Trophoblast cell (in vitro differentiated cells and primary cell): ENCODE measurements at regions not wholly inside any gene's neighbourhood (a gene's known extent, or its start where the extent isn't known, plus 50 kb on each side); places are given as distances from the start of the nearest gene placed in this dataset.

ENCODE experiments used
- DNase-seq, 2 donors: peaks; one replicate each; pipeline ENCODE4 v3.0.0-alpha.2; 2016
- H2AFZ ChIP-seq: 2 replicates; pipeline ENCODE4 v1.6.1; 2013; ENCODE audit warnings: low read length, moderate library complexity, mild to moderate bottlenecking; ENCODE audit not compliant: insufficient read depth, poor library complexity
- H2AK5ac ChIP-seq: 2 replicates; pipeline ENCODE4 v1.6.1; 2013; ENCODE audit warnings: mild to moderate bottlenecking, low read length
- H2BK120ac ChIP-seq: 2 replicates; pipeline ENCODE4 v1.6.1; 2013; ENCODE audit warnings: low read length, mild to moderate bottlenecking, moderate library complexity; ENCODE audit not compliant: insufficient read depth, poor library complexity
- H2BK12ac ChIP-seq: 2 replicates; pipeline ENCODE4 v1.6.1; 2013; ENCODE audit warnings: mild to moderate bottlenecking, low read length, moderate library complexity
- H2BK5ac ChIP-seq: 2 replicates; pipeline ENCODE4 v1.6.1; 2013; ENCODE audit warnings: low read length, low read depth, moderate library complexity, mild to moderate bottlenecking; ENCODE audit not compliant: poor library complexity
- H3K14ac ChIP-seq: 2 replicates; pipeline ENCODE4 v1.6.1; 2013; ENCODE audit warnings: mild to moderate bottlenecking, low read length
- H3K18ac ChIP-seq: 2 replicates; pipeline ENCODE4 v1.6.1; 2013; ENCODE audit warnings: mild to moderate bottlenecking, low read length
- H3K23ac ChIP-seq: 2 replicates; pipeline ENCODE4 v1.6.1; 2013; ENCODE audit warnings: low read length
- H3K27ac ChIP-seq: 2 replicates; pipeline ENCODE4 v1.5.1; 2013; ENCODE audit warnings: low read depth, mild to moderate bottlenecking, inconsistent platforms, low read length, moderate library complexity
- H3K27me3 ChIP-seq: 2 replicates; pipeline ENCODE4 v1.6.1; 2013; ENCODE audit warnings: inconsistent platforms, mild to moderate bottlenecking, low read length, moderate library complexity; ENCODE audit not compliant: insufficient read depth
- H3K36me3 ChIP-seq, 2 experiments: 1 replicate in 1 of 2; 2 replicates in 1 of 2; pipeline ENCODE4 v1.6.1; 2013; ENCODE audit warnings: low read length in 2 of 2, mild to moderate bottlenecking in 2 of 2, moderate library complexity in 1 of 2; ENCODE audit not compliant: insufficient read depth in 2 of 2, control insufficient read depth in 1 of 2
- H3K4ac ChIP-seq: 2 replicates; pipeline ENCODE4 v1.6.1; 2013; ENCODE audit warnings: low read depth, mild to moderate bottlenecking, low read length, moderate library complexity
- H3K4me1 ChIP-seq, 2 experiments: 1 replicate in 1 of 2; 2 replicates in 1 of 2; pipeline ENCODE4 v1.6.1; 2013; ENCODE audit warnings: low read length in 2 of 2, mild to moderate bottlenecking in 2 of 2, moderate library complexity in 1 of 2; ENCODE audit not compliant: insufficient read depth in 2 of 2, control insufficient read depth in 1 of 2
- H3K4me2 ChIP-seq: 2 replicates; pipeline ENCODE4 v1.6.1; 2013; ENCODE audit warnings: inconsistent platforms, mild to moderate bottlenecking, low read length, moderate library complexity
- H3K4me3 ChIP-seq: 2 replicates; pipeline ENCODE4 v1.5.1; 2013; ENCODE audit warnings: mild to moderate bottlenecking, low read depth, low read length, inconsistent platforms
- H3K79me1 ChIP-seq: one replicate; pipeline ENCODE4 v1.6.1; 2013; ENCODE audit warnings: low read length
- H3K79me2 ChIP-seq: 2 replicates; pipeline ENCODE4 v1.6.1; 2013; ENCODE audit warnings: low read length, mild to moderate bottlenecking; ENCODE audit not compliant: control insufficient read depth, insufficient read depth, poor library complexity
- H3K9ac ChIP-seq: 2 replicates; pipeline ENCODE4 v1.6.1; 2013; ENCODE audit warnings: mild to moderate bottlenecking, low read length
- H3K9me3 ChIP-seq: 2 replicates; pipeline ENCODE4 v1.6.1; 2013; ENCODE audit warnings: low read depth, mild to moderate bottlenecking, control low read depth, inconsistent platforms, low read length; ENCODE audit not compliant: insufficient read depth
- H4K12ac ChIP-seq: 2 replicates; pipeline ENCODE4 v1.6.1; 2013; ENCODE audit warnings: low read depth, mild to moderate bottlenecking, low read length, moderate library complexity
- H4K8ac ChIP-seq: 2 replicates; pipeline ENCODE4 v1.6.1; 2013; ENCODE audit warnings: low read depth, mild to moderate bottlenecking, low read length, moderate library complexity
- H4K91ac ChIP-seq: one replicate; pipeline ENCODE4 v1.6.1; 2013; ENCODE audit warnings: low read depth, mild to moderate bottlenecking, low read length, moderate library complexity
- WGBS: extraction: QIAGEN DNeasy Blood & Tissue Kit; methylation state at CpG from one replicate; pipeline ENCODE4 v1.1.7; 2013; ENCODE audit warnings: missing lambda C conversion rate; ENCODE audit not compliant: insufficient read length, insufficient coverage; ENCODE audit errors: extremely low coverage; 5-methylcytosine and 5-hydroxymethylcytosine counted together

GRCh38 chr4:33078145-33078544, 2358.0 kb downstream of the PCDH7 start:
- H4K8ac ChIP-seq = no peak overlapping the region
- no peak overlapping the region for H3K4ac ChIP-seq
- no peaks in the 10 kb centered on the region for H3K36me3 ChIP-seq
- no peak overlapping the region for H3K4me3 ChIP-seq
- no peak overlapping the region for H3K18ac ChIP-seq
- no peaks in the 10 kb centered on the region for H3K9me3 ChIP-seq
- H2BK12ac ChIP-seq = no peak overlapping the region
- H2AFZ ChIP-seq = no peak overlapping the region
- no peak overlapping the region for H3K14ac ChIP-seq
- peak overlapping the region; percentile 37 for H4K91ac ChIP-seq
- H3K27ac ChIP-seq = no peak overlapping the region
- H3K23ac ChIP-seq = no peak overlapping the region
- no peak overlapping the region for H2BK5ac ChIP-seq
- no peaks in the 10 kb centered on the region for H3K4me1 ChIP-seq
- no peak overlapping the region for H4K12ac ChIP-seq
- DNase-seq = no peak
- H3K79me2 ChIP-seq = no peaks in the 10 kb centered on the region
- no peak overlapping the region for H3K4me2 ChIP-seq
- H2BK120ac ChIP-seq = no peak overlapping the region
- no peak overlapping the region for H3K9ac ChIP-seq
- no peaks in the 10 kb centered on the region for H3K27me3 ChIP-seq
- H2AK5ac ChIP-seq = peak overlapping the region; percentile 29
- no CpG with 5 or more reads among the region's 2 CpGs for WGBS
- H3K79me1 ChIP-seq = no peaks in the 10 kb centered on the region

GRCh38 chr4:33080275-33080674, 2360.1 kb downstream of the PCDH7 start:
- Histone ChIP-seq H3K18ac (no peak overlapping the region), H3K9me3 (no peaks in the 10 kb centered on the region), H4K8ac (no peak overlapping the region), H2AK5ac (no peak overlapping the region), H3K4me3 (no peak overlapping the region), H3K9ac (no peak overlapping the region), H2BK12ac (peak overlapping the region; percentile 30), H2AFZ (no peak overlapping the region), H2BK120ac (no peak overlapping the region), H3K4me2 (no peak overlapping the region), H3K36me3 (no peaks in the 10 kb centered on the region), H3K79me1 (no peaks in the 10 kb centered on the region), H2BK5ac (no peak overlapping the region), H3K79me2 (no peaks in the 10 kb centered on the region), H3K23ac (no peak overlapping the region), H3K27ac (no peak overlapping the region), H3K4me1 (no peaks in the 10 kb centered on the region), H3K27me3 (no peaks in the 10 kb centered on the region), H4K12ac (no peak overlapping the region), H3K14ac (no peak overlapping the region), H3K4ac (no peak overlapping the region), H4K91ac (no peak overlapping the region)
- DNase-seq = no peak
- no CpG with 5 or more reads among the region's 2 CpGs for WGBS

GRCh38 chr4:33085709-33086108, 2365.5 kb downstream of the PCDH7 start:
- WGBS = no CpG with 5 or more reads among the region's 2 CpGs

GRCh38 chr4:33086331-33086925, 2366.3 kb downstream of the PCDH7 start:
- no peak overlapping the region for H2BK120ac ChIP-seq
- no peak overlapping the region for H3K14ac ChIP-seq
- no peaks in the 10 kb centered on the region for H3K36me3 ChIP-seq
- no peak overlapping the region for H3K9ac ChIP-seq
- H2AFZ ChIP-seq = peak overlapping the region; percentile 17
- no peak overlapping the region for H2BK5ac ChIP-seq
- no peaks in the 10 kb centered on the region for H3K79me2 ChIP-seq
- no peak overlapping the region for H2BK12ac ChIP-seq
- no CpG with 5 or more reads among the region's 2 CpGs for WGBS
- no peaks in the 10 kb centered on the region for H3K9me3 ChIP-seq
- H3K4me2 ChIP-seq = no peak overlapping the region
- no peak overlapping the region for H4K91ac ChIP-seq
- H3K27me3 ChIP-seq = no peaks in the 10 kb centered on the region
- H3K4me3 ChIP-seq = no peak overlapping the region
- H3K79me1 ChIP-seq = no peaks in the 10 kb centered on the region
- no peak overlapping the region for H2AK5ac ChIP-seq
- H3K27ac ChIP-seq = no peak overlapping the region
- H3K4ac ChIP-seq = no peak overlapping the region
- no peak overlapping the region for H4K12ac ChIP-seq
- peak in 1 of 2 donors; percentile 12 for DNase-seq
- H3K18ac ChIP-seq = no peak overlapping the region
- no peak overlapping the region for H4K8ac ChIP-seq
- H3K23ac ChIP-seq = no peak overlapping the region
- H3K4me1 ChIP-seq = no peaks in the 10 kb centered on the region

More at GRCh38 chr4:33085709-33086108, 2365.5 kb downstream of the PCDH7 start:
- Histone ChIP-seq H2BK5ac (no peak overlapping the region), H3K23ac (no peak overlapping the region), H3K4me2 (no peak overlapping the region), H2BK12ac (no peak overlapping the region), H3K4me1 (no peaks in the 10 kb centered on the region), H3K27me3 (no peaks in the 10 kb centered on the region), H4K8ac (no peak overlapping the region), H3K4me3 (no peak overlapping the region), H4K12ac (no peak overlapping the region), H2AK5ac (no peak overlapping the region), H3K9ac (no peak overlapping the region), H3K36me3 (no peaks in the 10 kb centered on the region), H3K18ac (no peak overlapping the region), H2BK120ac (no peak overlapping the region), H3K9me3 (no peaks in the 10 kb centered on the region), H2AFZ (no peak overlapping the region), H3K79me2 (no peaks in the 10 kb centered on the region), H4K91ac (no peak overlapping the region), H3K79me1 (no peaks in the 10 kb centered on the region), H3K4ac (no peak overlapping the region), H3K27ac (no peak overlapping the region), H3K14ac (no peak overlapping the region)
- no peak for DNase-seq
